OCI-LY7 (cell line): ENCODE measurements at regions not wholly inside any gene's neighbourhood (a gene's known extent, or its start where the extent isn't known, plus 50 kb on each side); places are given as distances from the start of the nearest gene placed in this dataset.

Experiments
- CTCF ChIP-seq: fragments of 200-600 bp; sonication (generic); conservative IDR thresholded peaks from 2 replicates; pipeline ENCODE4 v1.5.1; 2014; ENCODE audit warnings: mild to moderate bottlenecking, antibody characterized with exemption, low read length, moderate library complexity, mixed read lengths
- EZH2phosphoT487 ChIP-seq: fragments of 200-600 bp; sonication (generic); IDR thresholded peaks from 2 replicates; pipeline ENCODE4 v1.6.1; 2018; ENCODE audit warnings: low read depth, borderline replicate concordance, mild to moderate bottlenecking, mixed run types, antibody characterized with exemption, low read length, moderate library complexity, mixed read lengths

GRCh38 chr7:125256446-125256845 is 326.8 kb upstream of the POT1 start:
- no peak for TF ChIP-seq EZH2phosphoT487
- TF ChIP-seq CTCF = no peak
